Testis (tissue), 2 donors: ENCODE measurements at regions not wholly inside any gene's neighbourhood (a gene's known extent, or its start where the extent isn't known, plus 50 kb on each side); places are given as distances from the start of the nearest gene placed in this dataset.
"Not testable (repeated sequence)": the region's sequence is repeated elsewhere in the genome, so short reads cannot be mapped to it uniquely, and the experiment has no call there.

Experiments used
- DNase-seq: peaks from one replicate; pipeline ENCODE4 v3.0.0-alpha.2; 2019
- H3K27ac ChIP-seq, 2 donors: fragments of 200-600 bp; sonication (generic); one replicate each; pipeline ENCODE4 v1.5.1; 2019
- H3K27me3 ChIP-seq: fragments of 200-600 bp; sonication (generic); one replicate; pipeline ENCODE4 v1.5.1; 2019
- H3K36me3 ChIP-seq: fragments of 200-600 bp; sonication (generic); one replicate; pipeline ENCODE4 v1.5.1; 2017; ENCODE audit warnings: low read depth; ENCODE audit errors: missing control alignments
- H3K4me1 ChIP-seq: fragments of 200-600 bp; sonication (generic); one replicate; pipeline ENCODE4 v1.5.1; 2019
- H3K4me3 ChIP-seq, 2 donors: fragments of 200-600 bp; sonication (generic); one replicate each; pipeline ENCODE4 v1.5.1; 2017 to 2019
- H3K9me3 ChIP-seq: fragments of 200-600 bp; sonication (generic); one replicate; pipeline ENCODE4 v1.5.1; 2017
- POLR2A ChIP-seq: fragments of 450-650 bp; IDR thresholded peaks from one replicate; pipeline ENCODE4 v1.6.1; 2017; ENCODE audit warnings: antibody characterized with exemption, mild to moderate bottlenecking, moderate library complexity
- whole genome bisulfite sequencing, 2 donors: methylation state at CpG; one replicate each; pipeline ENCODE4 v1.1.5; 2018; 5-methylcytosine and 5-hydroxymethylcytosine counted together
- intact Hi-C: fragments of 100-400 bp; cut with DNase I; formaldehyde crosslinking; loops from one replicate; pipeline ENCODE4 v1.15.1; 2023; ENCODE audit warnings: low total_unique reads
- TF ChIP-seq, protein P1 (sequence below), 3 experiments: fragments of 450-650 bp in 2 of 3; fragments of 200-600 bp in 1 of 3; sonication (generic) in 1 of 3; IDR thresholded peaks; one replicate each; pipeline ENCODE4 v1.5.1; 2016 to 2019; ENCODE audit warnings: antibody characterized with exemption in 3 of 3, mild to moderate bottlenecking in 2 of 3, moderate library complexity in 1 of 3

DNA sequence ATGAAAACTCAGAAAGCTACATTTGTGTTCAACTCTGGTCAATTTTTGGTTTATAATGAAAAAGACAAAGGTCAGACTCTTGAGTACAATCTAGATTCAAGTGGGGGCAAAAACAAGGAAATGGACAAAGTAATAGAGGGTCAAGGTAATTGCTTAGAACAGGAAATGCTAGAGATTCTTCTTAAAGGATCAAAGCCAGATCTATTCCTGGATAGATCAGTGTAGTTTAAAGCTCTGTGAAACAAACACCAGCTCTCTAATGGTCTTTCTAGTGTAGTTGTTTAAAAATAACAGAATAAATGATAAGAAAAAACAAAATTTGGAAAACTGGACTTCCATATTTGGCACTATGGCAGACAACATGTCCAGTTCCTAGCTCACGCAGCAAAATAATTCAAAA is 70.7 kb upstream of the SLC8A3 start:
- no peaks in the 10 kb centered on the region for H3K4me1 ChIP-seq
- no peaks in the 10 kb centered on the region for H3K9me3 ChIP-seq
- no peak overlapping the region for H3K4me3 ChIP-seq
- H3K27ac ChIP-seq, result no peak overlapping the region
- no peaks in the 10 kb centered on the region for H3K27me3 ChIP-seq
- no peaks in the 10 kb centered on the region for H3K36me3 ChIP-seq
- TF ChIP-seq POLR2A, result no peak
- TF ChIP-seq, protein P1, sequence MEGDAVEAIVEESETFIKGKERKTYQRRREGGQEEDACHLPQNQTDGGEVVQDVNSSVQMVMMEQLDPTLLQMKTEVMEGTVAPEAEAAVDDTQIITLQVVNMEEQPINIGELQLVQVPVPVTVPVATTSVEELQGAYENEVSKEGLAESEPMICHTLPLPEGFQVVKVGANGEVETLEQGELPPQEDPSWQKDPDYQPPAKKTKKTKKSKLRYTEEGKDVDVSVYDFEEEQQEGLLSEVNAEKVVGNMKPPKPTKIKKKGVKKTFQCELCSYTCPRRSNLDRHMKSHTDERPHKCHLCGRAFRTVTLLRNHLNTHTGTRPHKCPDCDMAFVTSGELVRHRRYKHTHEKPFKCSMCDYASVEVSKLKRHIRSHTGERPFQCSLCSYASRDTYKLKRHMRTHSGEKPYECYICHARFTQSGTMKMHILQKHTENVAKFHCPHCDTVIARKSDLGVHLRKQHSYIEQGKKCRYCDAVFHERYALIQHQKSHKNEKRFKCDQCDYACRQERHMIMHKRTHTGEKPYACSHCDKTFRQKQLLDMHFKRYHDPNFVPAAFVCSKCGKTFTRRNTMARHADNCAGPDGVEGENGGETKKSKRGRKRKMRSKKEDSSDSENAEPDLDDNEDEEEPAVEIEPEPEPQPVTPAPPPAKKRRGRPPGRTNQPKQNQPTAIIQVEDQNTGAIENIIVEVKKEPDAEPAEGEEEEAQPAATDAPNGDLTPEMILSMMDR (IDR thresholded peaks at IDR 0.05), result no peak
- no peak for DNase-seq
- WGBS, 2 donors, result 87 to 90% methylated on average over 1 of the region's 1 CpG
- intact Hi-C loops, result no loop called here

DNA sequence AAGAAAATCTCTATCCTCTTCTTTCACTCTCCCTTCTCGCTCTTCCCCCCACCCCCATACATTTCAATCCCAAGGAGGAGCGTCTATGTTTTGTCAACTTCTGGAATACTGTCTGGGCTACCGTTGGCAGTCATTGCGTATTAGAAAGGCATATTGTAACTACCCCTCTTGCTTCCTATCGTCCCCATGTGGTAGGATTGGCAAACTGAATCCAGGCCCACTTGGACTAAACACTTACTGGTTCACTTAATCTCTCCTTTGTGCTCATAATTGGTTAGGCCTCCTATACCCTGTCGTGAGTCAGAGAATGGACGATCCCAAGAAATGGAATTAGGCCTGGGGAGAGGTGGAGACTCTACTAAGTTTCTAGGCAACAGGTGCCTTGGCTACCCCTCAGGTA is 68.8 kb upstream of the SLC8A3 start:
- no peaks in the 10 kb centered on the region for H3K36me3 ChIP-seq
- H3K9me3 ChIP-seq, result no peaks in the 10 kb centered on the region

DNA sequence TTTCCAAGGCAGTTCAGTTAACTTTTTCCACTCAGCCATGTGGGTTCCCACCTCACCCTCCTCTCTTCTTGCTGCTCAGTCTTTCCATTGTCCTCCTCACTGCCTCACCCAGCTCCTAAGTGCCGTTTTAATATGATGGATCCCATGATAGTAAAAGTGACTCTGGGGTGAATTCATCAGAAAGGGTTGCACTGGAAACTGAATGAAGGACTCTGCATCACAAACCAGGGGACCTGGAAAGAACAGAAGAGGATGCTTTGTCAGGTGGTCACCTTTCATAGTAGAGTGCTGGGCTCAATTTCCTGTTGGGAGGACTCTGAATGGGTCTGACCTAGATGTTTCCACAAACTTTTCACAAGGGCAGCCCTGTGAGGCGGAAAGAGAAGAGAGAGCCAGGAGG is 67.8 kb upstream of the SLC8A3 start:
- no peaks in the 10 kb centered on the region for H3K27me3 ChIP-seq
- H3K36me3 ChIP-seq, result no peaks in the 10 kb centered on the region
- H3K27ac ChIP-seq, result no peak overlapping the region
- H3K4me3 ChIP-seq, result peak overlapping the region in 1 of 2 donors; percentile 6
- no peaks in the 10 kb centered on the region for H3K4me1 ChIP-seq
- TF ChIP-seq POLR2A, result no peak
- TF ChIP-seq, protein P1 (IDR thresholded peaks at IDR 0.05), result no peak
- intact Hi-C loops, result no loop called here
- WGBS, 2 donors, result 28 to 33% methylated on average over 2 of the region's 2 CpGs
- H3K9me3 ChIP-seq, result no peaks in the 10 kb centered on the region
- DNase-seq, result no peak

More for the DNA sequence above, 68.8 kb upstream of the SLC8A3 start:
- no peaks in the 10 kb centered on the region for H3K4me1 ChIP-seq
- WGBS, 2 donors, result 54 to 59% methylated on average over 7 of the region's 7 CpGs
- DNase-seq, result no peak
- intact Hi-C loops, result no loop called here
- H3K27me3 ChIP-seq, result no peaks in the 10 kb centered on the region
- H3K4me3 ChIP-seq, result no peak overlapping the region
- TF ChIP-seq, protein P1 (IDR thresholded peaks at IDR 0.05), result no peak
- TF ChIP-seq POLR2A, result no peak
- no peak overlapping the region for H3K27ac ChIP-seq

DNA sequence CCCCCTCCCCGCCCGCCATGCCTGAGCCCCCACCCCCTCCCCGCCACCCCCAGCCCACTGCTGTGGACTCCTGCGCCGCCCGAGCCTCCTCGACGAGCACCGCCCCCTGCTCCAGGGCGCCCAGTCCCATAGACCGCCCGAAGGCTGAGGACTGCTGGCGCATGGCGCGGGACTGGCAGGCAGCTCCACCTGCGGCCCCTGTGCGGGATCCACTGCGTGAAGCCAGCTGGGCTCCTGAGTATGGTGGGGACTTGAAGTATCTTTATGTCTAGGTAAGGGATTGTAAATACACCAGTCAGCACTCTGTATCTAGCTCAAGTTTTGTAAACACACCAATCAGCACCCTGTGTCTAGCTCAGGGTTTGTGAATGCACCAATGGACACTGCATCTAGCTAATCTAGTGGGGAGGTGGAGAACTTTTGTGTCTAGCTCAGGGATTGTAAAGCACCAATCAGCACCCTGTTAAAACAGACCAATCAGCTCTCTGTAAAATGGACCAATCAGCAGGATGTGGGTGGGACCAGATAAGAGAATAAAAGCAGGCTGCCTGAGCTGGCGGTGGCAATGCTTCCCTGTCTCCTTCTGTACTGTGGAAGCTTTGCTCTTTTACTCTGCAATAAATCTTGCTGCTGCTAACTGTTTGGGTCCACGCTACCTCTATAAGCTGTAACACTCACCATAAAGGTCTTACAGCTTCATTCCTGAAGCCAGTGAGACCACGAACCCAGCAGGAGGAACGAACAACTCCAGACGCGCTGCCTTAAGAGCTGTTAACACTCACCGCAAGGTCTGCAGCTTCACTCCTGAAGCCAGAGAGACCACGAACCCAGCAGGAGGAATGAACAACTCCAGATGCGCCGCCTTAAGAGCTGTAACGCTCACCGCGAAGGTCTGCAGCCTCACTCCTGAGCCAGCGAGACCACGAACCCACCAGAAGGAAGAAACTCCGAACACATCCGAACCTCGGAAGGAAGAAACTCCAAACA is 66.6 kb upstream of the SLC8A3 start:
- peak; percentile 59 for TF ChIP-seq POLR2A
- H3K27ac ChIP-seq, H3K36me3 ChIP-seq, H3K9me3 ChIP-seq, H3K27me3 ChIP-seq, intact Hi-C loops, H3K4me1 ChIP-seq: not testable (repeated sequence)
- DNase-seq, result peak; percentile 85
- WGBS, 2 donors, result 43 to 54% methylated on average over 14 to 24 of the region's 36 CpGs
- peak overlapping the region; percentile 38 to 48 for H3K4me3 ChIP-seq

DNA sequence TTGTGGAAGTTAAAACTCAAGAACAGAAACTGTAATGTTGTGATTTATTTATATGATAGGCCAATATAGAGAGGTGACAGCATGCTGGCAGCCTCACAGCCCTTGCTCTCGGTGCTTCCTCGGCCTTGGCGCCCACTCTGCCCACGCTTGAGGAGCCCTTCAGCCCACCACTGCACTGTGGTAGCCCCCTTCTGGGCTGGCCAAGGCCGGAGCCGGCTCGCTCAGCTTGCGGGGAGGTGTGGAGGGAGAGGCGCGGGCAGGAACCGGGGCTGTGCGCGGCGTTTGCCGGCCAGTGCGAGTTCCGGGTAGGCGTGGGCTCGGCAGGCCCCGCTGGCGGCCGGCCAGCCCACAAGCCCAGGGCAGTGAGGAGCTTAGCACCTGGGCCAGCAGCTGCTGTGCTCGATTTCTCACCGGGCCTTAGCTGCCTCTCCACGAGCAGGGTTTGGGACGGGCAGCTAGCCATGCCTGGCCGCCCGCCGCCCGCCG is 65.8 kb upstream of the SLC8A3 start:
- peak; percentile 58 for DNase-seq
- Histone ChIP-seq H3K4me1 (no peaks in the 10 kb centered on the region), H3K27me3 (no peaks in the 10 kb centered on the region), H3K27ac (peak overlapping the region in 1 of 2 donors; percentile 44), H3K4me3 (peak overlapping the region; percentile 38 to 59), H3K36me3 (no peaks in the 10 kb centered on the region), H3K9me3 (no peaks in the 10 kb centered on the region)
- intact Hi-C loops, result no loop called here
- TF ChIP-seq, protein P1 (IDR thresholded peaks at IDR 0.05), result no peak
- TF ChIP-seq POLR2A, result no peak
- WGBS, 2 donors, result 0 to 3% methylated on average over 8 to 13 of the region's 31 CpGs

DNA sequence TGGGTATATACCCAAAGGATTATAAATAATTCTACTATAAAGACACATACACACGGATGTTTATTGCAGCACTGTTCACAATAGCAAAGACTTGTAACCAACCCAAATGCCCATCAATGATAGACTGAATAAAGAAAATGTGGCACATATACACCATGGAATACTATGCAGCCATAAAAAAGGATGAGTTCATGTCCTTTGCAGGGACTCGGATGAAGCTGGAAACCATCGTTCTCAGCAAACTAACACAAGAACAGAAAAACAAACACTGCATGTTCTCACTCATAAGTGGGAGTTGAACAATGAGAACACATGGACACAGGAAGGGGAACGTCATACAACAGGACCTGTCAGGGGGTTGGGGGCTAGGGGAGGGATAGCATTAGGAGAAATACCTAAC is 64.8 kb upstream of the SLC8A3 start:
- H3K4me3 ChIP-seq, H3K9me3 ChIP-seq, H3K36me3 ChIP-seq, H3K27me3 ChIP-seq, DNase-seq, H3K4me1 ChIP-seq, H3K27ac ChIP-seq, intact Hi-C loops: not testable (repeated sequence)
- WGBS, 2 donors, result 69 to 85% methylated on average over 4 of the region's 4 CpGs
